Fibroblast of lung (primary cell): ENCODE measurements at regions not wholly inside any gene's neighbourhood (a gene's known extent, or its start where the extent isn't known, plus 50 kb on each side); places are given as distances from the start of the nearest gene placed in this dataset.

Experiments used
- CTCF ChIP-seq, 2 donors: IDR thresholded peaks in 1 of 2; conservative IDR thresholded peaks in 1 of 2; 1 replicate in 1 of 2; 2 replicates in 1 of 2; pipeline ENCODE4 v1.5.1; 2011 to 2012; ENCODE audit warnings: low read length in 2 of 2, control low read depth in 1 of 2, inconsistent platforms in 1 of 2, low read depth in 1 of 2, mild to moderate bottlenecking in 1 of 2
- EZH2 ChIP-seq: IDR thresholded peaks from 2 replicates; pipeline ENCODE4 v1.5.1; 2012; ENCODE audit warnings: low read length, control low read depth, mild to moderate bottlenecking; ENCODE audit errors: missing control alignments

GRCh38 chr9:73059247-73059646, 92.4 kb upstream of the ANXA1 start:
- TF ChIP-seq CTCF (conservative IDR thresholded peaks at IDR 0.05 in 1 of 2, IDR thresholded peaks at IDR 0.05 in 1 of 2; ENCODE audit: low read depth in 1 of 2, low read length in 2 of 2) (no peak), EZH2 (no peak)
